ENCODE measurements at regions not wholly inside any gene's neighbourhood (a gene's known extent, or its start where the extent isn't known, plus 50 kb on each side); places are given as distances from the start of the nearest gene placed in this dataset.
"Not testable (repeated sequence)": the region's sequence is repeated elsewhere in the genome, so short reads cannot be mapped to it uniquely, and the experiment has no call there.

GRCh38 chr5:157944938-157945337, 86.0 kb upstream of the CLINT1 start:
- 93% methylated on average over 6 of the region's 6 CpGs for WGBS
- Histone ChIP-seq H3K36me3 (no peaks in the 10 kb centered on the region), H3K4me3 (no peak overlapping the region), H3K27ac (no peak overlapping the region), H3K4me1 (peaks cover 6% of the 10 kb centered on the region), H3K9me3 (no peaks in the 10 kb centered on the region), H3K27me3 (no peaks in the 10 kb centered on the region)
- no peak for TF ChIP-seq POLR2AphosphoS5 (IDR thresholded peaks at IDR 0.05)
- no peak for DNase-seq (ENCODE audit: low spot score in 2 of 2)

GRCh38 chr5:157944077-157944633, 85.2 kb upstream of the CLINT1 start:
- Histone ChIP-seq H3K4me1 (peaks cover 6% of the 10 kb centered on the region), H3K27ac (no peak overlapping the region), H3K36me3 (no peaks in the 10 kb centered on the region), H3K9me3 (no peaks in the 10 kb centered on the region), H3K4me3 (no peak overlapping the region), H3K27me3 (no peaks in the 10 kb centered on the region)
- no peak for DNase-seq (ENCODE audit: low spot score in 2 of 2)
- 76% methylated on average over 6 of the region's 6 CpGs for WGBS
- TF ChIP-seq CTCF (IDR thresholded peaks at IDR 0.05) (no peak), POLR2AphosphoS5 (IDR thresholded peaks at IDR 0.05) (no peak), EP300 (IDR thresholded peaks at IDR 0.05) (no peak), POLR2A (IDR thresholded peaks at IDR 0.05) (no peak)

- Histone ChIP-seq H3K27ac (no peak overlapping the region), H3K4me3 (no peak overlapping the region), H3K4me1 (no peaks in the 10 kb centered on the region), H3K27me3 (no peaks in the 10 kb centered on the region), H3K36me3 (no peaks in the 10 kb centered on the region), H3K9me3 (no peaks in the 10 kb centered on the region)
- DNase-seq (ENCODE audit: low spot score in 2 of 2), result no peak
- TF ChIP-seq EP300 (IDR thresholded peaks at IDR 0.05), result no peak
- no peak for TF ChIP-seq CTCF (IDR thresholded peaks at IDR 0.05)
- TF ChIP-seq POLR2A (IDR thresholded peaks at IDR 0.05), result no peak
- no peak for TF ChIP-seq POLR2AphosphoS5 (IDR thresholded peaks at IDR 0.05)
- WGBS, result 96% methylated on average over 1 of the region's 1 CpG
These were observed 83.7 kb upstream of the CLINT1 start for GRCh38 chr5:157942595-157942994.

GRCh38 chr5:157941616-157942015, 82.7 kb upstream of the CLINT1 start:
- no peak for TF ChIP-seq CTCF (IDR thresholded peaks at IDR 0.05)
- no peak for TF ChIP-seq EP300 (IDR thresholded peaks at IDR 0.05)
- TF ChIP-seq POLR2A (IDR thresholded peaks at IDR 0.05), result no peak
- no peak for TF ChIP-seq POLR2AphosphoS5 (IDR thresholded peaks at IDR 0.05)
- DNase-seq (ENCODE audit: low spot score in 2 of 2), result no peak
- no peaks in the 10 kb centered on the region for H3K27me3 ChIP-seq
- whole genome bisulfite sequencing, result 93% methylated on average over 3 of the region's 3 CpGs
- H3K4me3 ChIP-seq, result no peak overlapping the region
- H3K36me3 ChIP-seq, result no peaks in the 10 kb centered on the region
- no peaks in the 10 kb centered on the region for H3K4me1 ChIP-seq
- H3K27ac ChIP-seq, result no peak overlapping the region
- no peaks in the 10 kb centered on the region for H3K9me3 ChIP-seq

GRCh38 chr5:157938101-157938500, 79.2 kb upstream of the CLINT1 start:
- H3K4me3 ChIP-seq; DNase-seq (ENCODE audit: low spot score in 2 of 2); H3K4me1 ChIP-seq; H3K27me3 ChIP-seq; H3K36me3 ChIP-seq; H3K27ac ChIP-seq; H3K9me3 ChIP-seq: not testable (repeated sequence)
- 96% methylated on average over 6 of the region's 6 CpGs for WGBS

- not testable (repeated sequence) for H3K27me3 ChIP-seq
- 73% methylated on average over 3 of the region's 3 CpGs for WGBS
These were observed 78.0 kb upstream of the CLINT1 start for GRCh38 chr5:157936776-157937501.

GRCh38 chr5:157934600-157934999, 75.7 kb upstream of the CLINT1 start:
- Histone ChIP-seq H3K27ac (no peak overlapping the region), H3K27me3 (no peaks in the 10 kb centered on the region), H3K4me3 (no peak overlapping the region), H3K4me1 (peaks cover 2% of the 10 kb centered on the region), H3K9me3 (no peaks in the 10 kb centered on the region), H3K36me3 (no peaks in the 10 kb centered on the region)
- WGBS, result 92% methylated on average over 3 of the region's 3 CpGs
- no peak for DNase-seq (ENCODE audit: low spot score in 2 of 2)
- TF ChIP-seq EP300 (IDR thresholded peaks at IDR 0.05), result no peak
- TF ChIP-seq CTCF (IDR thresholded peaks at IDR 0.05), result no peak
- TF ChIP-seq POLR2A (IDR thresholded peaks at IDR 0.05), result no peak
- no peak for TF ChIP-seq POLR2AphosphoS5 (IDR thresholded peaks at IDR 0.05)

More at GRCh38 chr5:157936776-157937501, 78.0 kb upstream of the CLINT1 start:
- H3K27ac ChIP-seq; H3K9me3 ChIP-seq; H3K4me3 ChIP-seq; H3K36me3 ChIP-seq; DNase-seq (ENCODE audit: low spot score in 2 of 2); H3K4me1 ChIP-seq: not testable (repeated sequence)
